ENCODE measurements at regions not wholly inside any gene's neighbourhood (a gene's known extent, or its start where the extent isn't known, plus 50 kb on each side); places are given as distances from the start of the nearest gene placed in this dataset.

GRCh38 chr12:93154753-93155480, 222.8 kb upstream of the NUDT4 start:
- no peak overlapping the region for H3K4me3 ChIP-seq (ENCODE audit: low read length)
- no peaks in the 10 kb centered on the region for H3K4me1 ChIP-seq (ENCODE audit: control insufficient read depth, insufficient read depth, low read length)
- H3K9ac ChIP-seq (ENCODE audit: low read depth, low read length): no peak overlapping the region
- H3K9me3 ChIP-seq (replicated peaks; ENCODE audit: low read length): no peaks in the 10 kb centered on the region
- H3K27me3 ChIP-seq (ENCODE audit: control insufficient read depth, insufficient read depth, low read length): no peaks in the 10 kb centered on the region
- H3K36me3 ChIP-seq (ENCODE audit: insufficient read depth, low read length): no peaks in the 10 kb centered on the region
- no peak overlapping the region for H3K4me2 ChIP-seq (ENCODE audit: low read length)

- H3K36me3 ChIP-seq (ENCODE audit: insufficient read depth, low read length): no peaks in the 10 kb centered on the region
These were observed 221.5 kb upstream of the NUDT4 start for GRCh38 chr12:93156086-93156716.

GRCh38 chr12:93157279-93157678, 220.4 kb upstream of the NUDT4 start:
- no peak overlapping the region for H3K4me2 ChIP-seq (ENCODE audit: low read length)
- H3K4me1 ChIP-seq (ENCODE audit: control insufficient read depth, insufficient read depth, low read length): no peaks in the 10 kb centered on the region
- no peak overlapping the region for H3K9ac ChIP-seq (ENCODE audit: low read depth, low read length)
- no peaks in the 10 kb centered on the region for H3K27me3 ChIP-seq (ENCODE audit: control insufficient read depth, insufficient read depth, low read length)
- H3K9me3 ChIP-seq (replicated peaks; ENCODE audit: low read length): no peaks in the 10 kb centered on the region
- no peaks in the 10 kb centered on the region for H3K36me3 ChIP-seq (ENCODE audit: insufficient read depth, low read length)
- H3K4me3 ChIP-seq (ENCODE audit: low read length): no peak overlapping the region

More at GRCh38 chr12:93156086-93156716, 221.5 kb upstream of the NUDT4 start:
- H3K9ac ChIP-seq (ENCODE audit: low read depth, low read length): no peak overlapping the region
- no peak overlapping the region for H3K4me2 ChIP-seq (ENCODE audit: low read length)
- H3K4me3 ChIP-seq (ENCODE audit: low read length): no peak overlapping the region
- H3K27me3 ChIP-seq (ENCODE audit: control insufficient read depth, insufficient read depth, low read length): no peaks in the 10 kb centered on the region
- H3K9me3 ChIP-seq (replicated peaks; ENCODE audit: low read length): no peaks in the 10 kb centered on the region
- H3K4me1 ChIP-seq (ENCODE audit: control insufficient read depth, insufficient read depth, low read length): no peaks in the 10 kb centered on the region

- Histone ChIP-seq H3K9ac (ENCODE audit: low read depth, low read length) (no peak overlapping the region), H3K9me3 (replicated peaks; ENCODE audit: low read length) (no peaks in the 10 kb centered on the region), H3K27me3 (ENCODE audit: control insufficient read depth, insufficient read depth, low read length) (no peaks in the 10 kb centered on the region), H3K4me1 (ENCODE audit: control insufficient read depth, insufficient read depth, low read length) (no peaks in the 10 kb centered on the region), H3K36me3 (ENCODE audit: insufficient read depth, low read length) (no peaks in the 10 kb centered on the region), H3K4me2 (ENCODE audit: low read length) (no peak overlapping the region), H3K4me3 (ENCODE audit: low read length) (no peak overlapping the region)
These were observed 219.5 kb upstream of the NUDT4 start for GRCh38 chr12:93158065-93158843.

- Histone ChIP-seq H3K9me3 (replicated peaks; ENCODE audit: low read length) (no peaks in the 10 kb centered on the region), H3K4me3 (ENCODE audit: low read length) (no peak overlapping the region), H3K36me3 (ENCODE audit: insufficient read depth, low read length) (no peaks in the 10 kb centered on the region), H3K9ac (ENCODE audit: low read depth, low read length) (no peak overlapping the region), H3K4me2 (ENCODE audit: low read length) (no peak overlapping the region), H3K4me1 (ENCODE audit: control insufficient read depth, insufficient read depth, low read length) (peaks cover 6% of the 10 kb centered on the region), H3K27me3 (ENCODE audit: control insufficient read depth, insufficient read depth, low read length) (no peaks in the 10 kb centered on the region)
These were observed 214.3 kb upstream of the NUDT4 start for GRCh38 chr12:93163260-93164036.

GRCh38 chr12:93164103-93164880, 213.4 kb upstream of the NUDT4 start:
- no peaks in the 10 kb centered on the region for H3K9me3 ChIP-seq (replicated peaks; ENCODE audit: low read length)
- no peak overlapping the region for H3K9ac ChIP-seq (ENCODE audit: low read depth, low read length)
- H3K27me3 ChIP-seq (ENCODE audit: control insufficient read depth, insufficient read depth, low read length): no peaks in the 10 kb centered on the region
- peaks cover 6% of the 10 kb centered on the region for H3K4me1 ChIP-seq (ENCODE audit: control insufficient read depth, insufficient read depth, low read length)
- H3K36me3 ChIP-seq (ENCODE audit: insufficient read depth, low read length): no peaks in the 10 kb centered on the region
- H3K4me3 ChIP-seq (ENCODE audit: low read length): no peak overlapping the region
- no peak overlapping the region for H3K4me2 ChIP-seq (ENCODE audit: low read length)

GRCh38 chr12:93165384-93165932, 212.3 kb upstream of the NUDT4 start:
- Histone ChIP-seq H3K4me2 (ENCODE audit: low read length) (no peak overlapping the region), H3K27me3 (ENCODE audit: control insufficient read depth, insufficient read depth, low read length) (no peaks in the 10 kb centered on the region), H3K9ac (ENCODE audit: low read depth, low read length) (no peak overlapping the region), H3K9me3 (replicated peaks; ENCODE audit: low read length) (no peaks in the 10 kb centered on the region), H3K36me3 (ENCODE audit: insufficient read depth, low read length) (no peaks in the 10 kb centered on the region), H3K4me3 (ENCODE audit: low read length) (no peak overlapping the region), H3K4me1 (ENCODE audit: control insufficient read depth, insufficient read depth, low read length) (peaks cover 6% of the 10 kb centered on the region)

GRCh38 chr12:93166541-93167307, 211.0 kb upstream of the NUDT4 start:
- Histone ChIP-seq H3K4me2 (ENCODE audit: low read length) (no peak overlapping the region), H3K36me3 (ENCODE audit: insufficient read depth, low read length) (no peaks in the 10 kb centered on the region), H3K4me3 (ENCODE audit: low read length) (no peak overlapping the region), H3K27me3 (ENCODE audit: control insufficient read depth, insufficient read depth, low read length) (no peaks in the 10 kb centered on the region), H3K9ac (ENCODE audit: low read depth, low read length) (no peak overlapping the region), H3K4me1 (ENCODE audit: control insufficient read depth, insufficient read depth, low read length) (peaks cover 6% of the 10 kb centered on the region), H3K9me3 (replicated peaks; ENCODE audit: low read length) (no peaks in the 10 kb centered on the region)

GRCh38 chr12:93167331-93167730, 210.4 kb upstream of the NUDT4 start:
- Histone ChIP-seq H3K27me3 (ENCODE audit: control insufficient read depth, insufficient read depth, low read length) (no peaks in the 10 kb centered on the region), H3K9me3 (replicated peaks; ENCODE audit: low read length) (no peaks in the 10 kb centered on the region), H3K9ac (ENCODE audit: low read depth, low read length) (no peak overlapping the region), H3K4me2 (ENCODE audit: low read length) (peak overlapping the region; percentile 75), H3K36me3 (ENCODE audit: insufficient read depth, low read length) (no peaks in the 10 kb centered on the region), H3K4me3 (ENCODE audit: low read length) (no peak overlapping the region), H3K4me1 (ENCODE audit: control insufficient read depth, insufficient read depth, low read length) (peaks cover 6% of the 10 kb centered on the region)
